ENCODE measurements at regions not wholly inside any gene's neighbourhood (a gene's known extent, or its start where the extent isn't known, plus 50 kb on each side); places are given as distances from the start of the nearest gene placed in this dataset.
"Not testable (repeated sequence)": the region's sequence is repeated elsewhere in the genome, so short reads cannot be mapped to it uniquely, and the experiment has no call there.

DNA sequence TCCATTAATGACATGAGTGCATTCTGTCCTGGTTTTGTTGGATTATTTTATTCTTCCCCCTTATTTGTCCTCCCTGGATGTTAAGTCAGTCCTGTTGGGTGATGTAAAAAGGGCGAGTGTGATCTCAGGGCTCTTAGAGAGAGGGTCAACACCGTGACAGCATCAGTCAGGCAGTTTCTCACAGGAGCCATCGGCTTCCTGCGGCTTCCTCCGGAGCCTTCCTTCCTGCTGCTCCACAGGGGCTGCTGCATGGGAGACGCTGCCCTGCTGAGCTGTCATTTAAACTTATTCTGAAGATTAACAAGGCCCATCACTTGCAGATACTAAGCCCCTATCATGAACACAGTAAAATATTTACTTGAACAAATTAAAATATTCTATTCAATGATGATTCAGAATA, 211.3 kb downstream of the SPATA31A1 start:
- DNase-seq (ENCODE audit: low spot score) = not testable (repeated sequence)

DNA sequence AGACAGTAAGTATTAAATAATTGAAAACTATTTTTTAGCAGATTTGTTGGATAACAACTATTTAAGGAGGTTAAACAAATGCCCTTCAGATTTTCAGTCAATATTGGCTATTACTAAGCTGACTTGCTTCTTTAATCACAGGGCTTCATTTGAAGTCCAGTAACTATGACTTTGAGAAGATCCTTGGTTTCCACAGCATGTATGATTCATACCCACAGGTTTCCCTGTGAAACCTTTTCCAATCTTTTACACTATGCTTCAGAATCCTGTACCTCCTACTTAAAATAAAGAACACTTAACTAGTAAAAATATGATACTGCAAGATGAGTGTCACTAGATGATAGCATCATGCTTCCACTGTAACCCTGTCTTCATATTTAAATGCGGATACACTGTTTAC, 211.9 kb downstream of the SPATA31A1 start:
- not testable (repeated sequence) for DNase-seq (ENCODE audit: low spot score)

DNA sequence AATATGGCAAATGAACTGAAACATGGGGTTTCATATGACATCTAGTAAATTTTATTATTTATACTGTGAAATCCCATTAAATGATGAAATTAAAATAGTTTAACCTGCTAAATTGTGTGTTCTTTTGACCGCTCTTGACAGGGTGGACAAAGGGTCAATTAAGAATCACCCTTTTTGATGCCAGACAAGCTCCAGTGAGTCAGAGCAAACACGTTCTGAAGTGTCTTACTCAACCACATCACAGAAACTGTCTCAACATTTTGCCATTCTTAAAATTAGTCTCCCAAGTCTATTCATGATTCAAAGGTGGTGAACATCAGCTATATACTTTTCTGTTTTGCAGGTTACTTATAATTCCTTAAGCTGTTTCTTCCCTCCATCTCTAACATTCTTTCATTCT, 213.4 kb downstream of the SPATA31A1 start:
- DNase-seq (ENCODE audit: low spot score) = not testable (repeated sequence)

DNA sequence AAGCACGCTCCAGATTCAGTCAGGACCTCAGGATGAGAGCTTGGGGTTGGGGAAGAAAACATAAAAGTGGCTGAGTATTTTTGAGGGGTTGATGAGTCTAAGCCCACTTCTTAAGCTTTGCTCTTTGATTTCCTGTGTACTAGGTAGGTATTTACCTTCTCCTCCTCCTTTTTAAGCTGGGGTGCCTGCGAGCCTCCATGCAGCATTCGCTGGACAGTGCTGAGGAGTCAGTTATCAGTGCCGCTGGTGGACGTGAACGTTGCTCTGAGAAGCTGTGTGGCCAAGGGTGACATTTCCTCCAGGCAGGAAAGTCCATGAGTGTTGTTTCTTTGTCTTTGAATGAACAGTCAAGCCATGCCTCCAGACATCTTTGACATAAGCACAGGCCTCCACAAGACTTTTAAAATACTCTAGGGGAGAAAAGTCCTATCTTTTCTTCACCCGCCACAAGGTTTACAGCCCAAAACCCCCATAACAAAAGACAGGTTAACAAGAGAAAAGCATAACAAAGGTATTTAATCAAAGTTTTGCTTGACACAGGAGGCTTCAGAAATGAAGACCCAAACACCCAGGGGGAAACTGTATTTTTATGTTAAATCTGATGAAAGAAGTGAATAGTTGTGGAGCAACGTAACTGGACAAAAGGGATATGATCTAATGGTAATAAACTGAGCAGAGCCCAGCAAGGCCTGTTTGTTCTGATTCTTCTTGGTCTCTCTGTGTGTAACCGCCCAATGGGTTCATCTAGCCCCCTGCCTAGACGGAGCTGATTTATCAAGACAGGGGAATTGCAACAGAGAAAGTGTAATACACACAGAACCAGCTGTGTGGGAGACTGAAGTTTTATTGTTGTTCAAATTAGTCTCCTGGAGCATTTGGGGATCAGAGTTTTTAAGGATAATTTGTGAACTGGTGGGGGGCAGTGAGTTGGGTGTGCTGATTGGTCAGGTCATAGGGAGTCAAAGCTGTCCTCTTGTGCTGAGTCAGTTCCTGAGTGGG, 217.9 kb downstream of the SPATA31A1 start:
- DNase-seq (ENCODE audit: low spot score) = not testable (repeated sequence)

DNA sequence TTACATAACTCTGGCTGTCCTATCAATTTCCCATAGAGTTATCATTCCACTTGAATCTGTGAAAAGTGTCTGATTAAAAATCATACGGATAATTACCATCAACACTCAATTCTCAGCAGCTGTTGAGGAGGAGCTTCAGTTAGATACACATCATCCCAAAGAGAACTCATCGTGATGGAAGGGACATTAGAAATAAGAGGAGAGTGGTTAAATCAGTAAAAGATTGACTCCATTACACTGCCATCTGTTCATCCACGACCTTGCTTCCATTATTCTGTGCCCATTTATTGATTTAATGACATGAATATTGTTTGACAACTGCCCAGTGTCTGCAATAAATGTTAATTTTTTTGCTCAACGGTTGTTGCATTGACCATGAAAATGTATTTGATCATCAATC, 223.5 kb downstream of the SPATA31A1 start:
- DNase-seq (ENCODE audit: low spot score) = not testable (repeated sequence)

DNA sequence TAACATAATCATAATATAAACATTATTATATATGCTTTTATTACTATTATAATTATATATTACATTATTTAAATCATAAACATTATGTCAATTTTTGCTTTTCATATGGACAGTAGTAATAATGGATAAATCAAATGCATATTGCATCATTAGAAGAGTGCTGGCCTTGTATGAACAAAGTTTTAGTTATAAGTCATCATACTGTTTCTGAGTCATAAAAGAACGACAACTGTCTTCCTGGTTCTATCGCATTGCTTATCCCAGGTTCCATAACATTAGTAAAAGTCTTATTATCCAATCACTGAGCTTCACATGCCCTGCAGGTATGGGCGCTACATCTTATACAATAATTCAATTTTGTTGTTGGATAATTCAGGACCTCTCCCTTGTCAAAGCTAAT, 225.8 kb downstream of the SPATA31A1 start:
- DNase-seq (ENCODE audit: low spot score) = not testable (repeated sequence)

DNA sequence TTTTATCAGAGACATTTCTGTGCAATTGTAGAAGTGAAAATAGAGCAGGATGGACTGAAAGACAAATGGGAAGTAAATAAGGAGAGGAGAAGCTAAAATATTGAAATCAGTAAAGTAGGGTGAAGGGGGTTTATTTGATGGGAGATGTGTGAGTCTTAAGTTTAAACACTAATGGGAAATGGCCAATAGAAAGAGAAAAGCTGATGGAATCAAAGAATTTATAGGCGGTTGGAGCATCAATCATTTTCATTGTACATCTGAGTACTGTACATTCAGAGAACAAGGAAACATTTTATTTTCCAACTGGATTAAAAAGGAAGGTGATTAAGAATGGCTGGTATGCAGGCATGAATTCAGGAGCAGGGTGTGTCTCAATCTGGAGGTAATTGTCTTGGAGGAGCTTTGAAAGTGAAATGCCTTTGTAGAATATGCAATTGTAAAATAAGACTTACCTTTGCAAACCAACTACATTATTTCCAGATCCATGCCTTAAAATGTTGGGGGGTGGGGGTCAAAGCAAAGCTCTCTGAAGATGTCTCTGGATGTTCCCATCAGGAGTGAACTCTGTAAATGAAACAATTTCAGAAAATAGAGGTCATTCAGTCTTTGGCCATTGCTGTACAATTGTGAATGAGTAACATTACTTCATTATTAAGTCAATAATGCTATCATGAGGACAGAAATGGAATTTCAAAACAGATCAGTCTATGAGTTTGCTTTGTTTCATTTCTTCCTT, 227.4 kb downstream of the SPATA31A1 start:
- not testable (repeated sequence) for DNase-seq (ENCODE audit: low spot score)

DNA sequence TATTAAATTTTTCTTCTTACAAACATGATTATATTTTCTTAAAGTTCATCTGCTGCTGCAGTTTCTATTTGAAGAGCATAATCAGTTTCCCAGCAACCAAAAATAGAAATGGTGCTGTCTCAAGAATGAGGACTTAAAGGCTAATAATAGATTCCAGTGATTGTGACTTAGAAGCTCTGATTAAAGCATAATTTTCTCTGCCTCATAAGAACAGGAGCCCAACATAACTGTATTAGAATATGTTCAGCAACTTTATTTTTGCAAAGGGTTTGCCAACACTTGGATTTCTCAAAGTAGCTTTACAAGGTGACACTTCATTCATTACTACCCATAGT, 227.9 kb downstream of the SPATA31A1 start:
- DNase-seq (ENCODE audit: low spot score) = not testable (repeated sequence)

DNA sequence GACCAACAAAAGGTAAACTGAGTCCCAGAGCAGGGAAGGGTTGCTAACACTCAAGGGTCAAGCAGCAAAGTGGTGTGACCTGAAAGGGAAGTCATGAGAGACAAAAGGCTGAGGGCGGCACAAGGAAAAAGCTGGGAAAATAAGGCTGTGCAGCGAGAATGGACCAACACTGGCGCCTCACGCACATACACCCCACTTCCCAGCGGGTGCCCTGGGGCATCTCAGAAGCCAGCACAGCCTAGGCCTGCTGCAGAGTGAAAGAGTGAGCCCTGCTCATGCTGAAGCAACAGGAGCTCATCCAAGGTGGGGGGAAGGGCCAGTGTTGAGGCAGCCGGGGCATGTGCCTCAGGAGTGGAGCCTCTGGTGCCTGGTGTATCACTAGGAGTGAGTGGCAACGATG, 229.8 kb downstream of the SPATA31A1 start:
- not testable (repeated sequence) for DNase-seq (ENCODE audit: low spot score)

DNA sequence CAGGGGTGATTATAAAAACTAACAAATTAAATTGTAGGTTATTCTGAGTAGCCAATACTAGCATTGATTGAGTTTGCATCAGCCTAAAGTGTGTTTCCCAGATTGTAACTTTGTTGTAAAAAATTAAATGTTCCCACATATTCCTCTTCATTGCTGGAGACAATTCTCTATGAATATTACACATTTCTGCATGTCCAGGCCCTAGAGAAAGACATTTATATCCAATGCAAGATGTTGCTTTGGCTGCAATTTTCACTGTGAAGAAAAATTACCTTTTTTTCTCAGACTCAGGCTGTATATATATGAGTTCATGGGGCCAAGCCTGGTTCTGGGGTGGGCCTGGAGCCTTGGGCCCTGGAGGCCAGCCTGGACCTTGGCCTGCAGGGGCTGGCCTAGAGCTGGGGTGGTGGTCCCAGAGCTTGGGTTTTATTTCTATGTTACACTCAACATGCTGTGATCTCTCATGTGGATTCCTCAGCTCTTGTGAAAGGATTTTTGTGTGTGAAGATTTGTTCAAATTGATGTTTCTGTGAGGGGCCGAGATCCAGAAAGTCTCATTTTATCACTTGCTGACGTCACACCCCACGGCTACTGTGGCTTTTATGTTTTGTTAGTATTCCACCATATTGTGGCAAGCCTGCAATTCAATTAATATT, 232.5 kb downstream of the SPATA31A1 start:
- peak; percentile 3 for DNase-seq (ENCODE audit: low spot score)

DNA sequence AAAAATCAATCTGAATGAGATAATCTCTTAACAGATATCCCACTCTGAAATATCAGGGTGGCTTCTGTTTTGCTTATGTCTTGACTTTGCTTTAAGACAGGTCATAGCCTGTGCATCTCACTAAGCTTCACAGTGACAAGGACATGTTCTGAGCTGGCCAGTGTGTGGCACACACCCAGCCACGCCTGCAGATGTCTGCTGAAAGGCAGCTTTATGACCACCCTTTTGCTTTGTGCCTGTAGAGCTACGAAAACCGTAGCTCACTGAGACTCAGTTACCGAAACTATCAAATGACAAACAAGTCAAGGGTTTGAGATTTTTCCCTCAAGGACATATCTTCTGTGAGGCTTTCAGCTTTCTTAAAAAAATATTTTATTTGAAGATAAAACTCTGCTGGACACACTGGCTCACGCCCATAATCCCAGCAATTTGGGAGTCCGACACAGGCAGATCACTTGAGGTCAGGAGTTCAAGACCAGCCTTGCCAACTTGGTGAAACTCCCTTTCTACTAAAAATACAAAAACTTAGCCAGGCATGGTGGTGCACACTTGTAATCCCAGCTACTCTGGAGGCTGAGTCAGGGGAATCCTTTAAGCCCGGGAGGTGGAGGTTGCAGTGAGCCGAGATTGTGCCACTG, 233.2 kb downstream of the SPATA31A1 start:
- DNase-seq (ENCODE audit: low spot score) = no peak

DNA sequence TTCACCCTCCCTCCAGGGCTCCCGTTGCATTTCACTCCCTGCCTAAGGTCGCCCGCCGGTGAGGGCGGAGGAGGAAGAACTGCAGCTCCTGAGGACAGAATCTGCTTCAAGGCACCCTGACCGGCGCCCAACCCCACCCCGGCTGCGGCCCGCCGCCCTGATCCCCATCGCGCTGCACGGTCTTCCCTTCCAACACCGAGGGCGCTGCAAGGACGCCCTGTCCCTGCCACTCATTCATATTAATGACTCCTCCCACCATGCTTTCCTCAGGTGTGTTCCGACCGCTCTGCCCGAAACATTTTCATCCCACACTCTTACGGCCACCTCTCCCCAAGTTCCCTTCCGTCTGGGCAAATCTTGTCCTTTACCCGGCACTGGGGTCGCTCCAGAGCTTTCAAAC, 248.6 kb downstream of the SPATA31A1 start:
- DNase-seq (ENCODE audit: low spot score) = not testable (repeated sequence)

DNA sequence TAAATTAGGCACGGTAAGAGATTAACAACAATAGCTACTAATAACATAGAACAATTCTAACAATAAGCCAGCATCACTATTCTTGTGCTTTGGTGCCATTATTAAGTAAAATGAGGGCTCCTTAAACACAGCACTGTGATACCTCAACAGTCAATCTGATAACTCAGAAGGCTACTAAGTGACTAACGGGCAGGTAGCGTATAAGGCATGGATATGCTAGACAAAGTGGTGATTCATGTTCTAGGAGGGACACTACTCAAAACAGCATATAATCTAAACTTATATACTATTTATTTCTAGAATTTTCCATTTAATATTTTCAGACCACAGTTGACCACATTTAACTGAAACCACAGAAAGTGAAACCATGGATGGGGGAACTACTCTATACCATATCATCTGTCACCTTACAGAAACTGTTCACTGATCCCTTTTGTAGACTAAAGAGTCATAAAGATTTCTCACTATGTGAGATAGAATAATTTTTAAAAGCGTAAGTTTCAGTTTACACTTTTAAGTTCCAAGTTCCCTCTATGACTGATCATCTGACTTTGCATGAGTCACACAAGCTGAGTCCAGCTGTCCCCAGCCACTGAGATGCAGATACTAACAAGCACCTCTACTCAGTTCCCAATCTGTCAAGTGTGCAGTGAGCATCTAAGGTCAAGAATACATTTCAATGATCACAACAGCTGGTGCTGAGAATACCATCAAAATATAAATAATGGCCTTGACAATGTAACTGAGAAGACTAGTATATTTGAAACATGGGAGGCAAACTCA, 256.2 kb downstream of the SPATA31A1 start:
- not testable (repeated sequence) for DNase-seq (ENCODE audit: low spot score)

DNA sequence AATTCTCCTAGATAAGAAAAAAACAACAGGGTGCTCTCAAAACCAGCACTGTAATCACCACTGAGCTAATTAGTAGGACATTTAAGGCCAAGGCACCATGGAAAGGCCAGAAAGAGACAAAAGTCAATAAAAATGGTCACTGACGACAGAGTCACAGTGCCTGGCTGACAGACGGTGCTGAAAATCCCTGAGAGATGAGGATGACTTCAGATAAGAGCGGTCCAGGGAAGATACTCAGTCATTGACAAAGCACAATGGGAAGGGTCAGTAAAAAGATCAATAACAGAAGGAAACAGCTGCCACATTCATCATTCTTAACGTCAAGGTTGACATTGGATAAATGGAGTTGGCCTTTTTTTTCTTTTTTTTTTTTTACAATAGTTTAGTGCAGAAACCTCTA, 261.0 kb downstream of the SPATA31A1 start:
- DNase-seq (ENCODE audit: low spot score) = not testable (repeated sequence)

DNA sequence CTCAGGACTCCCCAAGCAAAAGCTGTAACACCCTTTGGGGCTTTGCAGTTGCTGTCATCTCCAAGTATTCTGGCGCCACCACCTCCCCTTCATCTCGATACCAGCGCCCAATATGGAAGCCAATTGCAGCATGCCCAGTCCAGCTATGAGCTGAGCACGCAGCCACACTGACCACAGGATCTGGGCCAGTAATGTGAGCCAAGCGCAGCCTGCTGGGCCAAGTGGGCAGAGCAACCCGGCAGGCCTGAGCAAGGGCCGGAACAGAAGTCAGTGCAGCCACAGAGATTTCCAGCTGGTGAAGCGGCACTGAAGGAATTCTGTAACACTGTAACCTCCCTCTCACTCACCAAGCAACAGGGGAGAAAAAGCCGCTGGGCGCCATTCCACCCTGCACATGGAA, 268.6 kb downstream of the SPATA31A1 start:
- DNase-seq (ENCODE audit: low spot score) = not testable (repeated sequence)

DNA sequence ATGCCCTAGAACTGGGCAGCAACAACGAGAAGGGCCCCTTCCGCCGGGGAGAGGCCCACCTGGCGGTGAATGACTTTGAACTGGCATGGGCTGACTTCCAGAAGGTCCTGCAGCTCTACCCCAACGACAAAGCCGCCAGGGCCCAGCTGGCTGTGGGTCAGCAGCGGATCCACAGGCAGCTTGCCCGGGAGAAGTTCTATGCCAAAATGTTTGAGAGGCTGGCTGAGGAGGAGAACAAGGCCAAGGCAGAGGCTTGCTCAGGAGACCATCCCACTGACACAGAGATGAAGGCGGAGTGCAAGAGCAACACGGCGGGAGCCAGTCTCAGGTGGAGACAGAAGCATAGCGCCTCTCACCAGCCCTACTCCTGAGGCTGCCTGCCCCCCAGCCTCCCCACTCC, 276.6 kb downstream of the SPATA31A1 start:
- not testable (repeated sequence) for DNase-seq (ENCODE audit: low spot score)

DNA sequence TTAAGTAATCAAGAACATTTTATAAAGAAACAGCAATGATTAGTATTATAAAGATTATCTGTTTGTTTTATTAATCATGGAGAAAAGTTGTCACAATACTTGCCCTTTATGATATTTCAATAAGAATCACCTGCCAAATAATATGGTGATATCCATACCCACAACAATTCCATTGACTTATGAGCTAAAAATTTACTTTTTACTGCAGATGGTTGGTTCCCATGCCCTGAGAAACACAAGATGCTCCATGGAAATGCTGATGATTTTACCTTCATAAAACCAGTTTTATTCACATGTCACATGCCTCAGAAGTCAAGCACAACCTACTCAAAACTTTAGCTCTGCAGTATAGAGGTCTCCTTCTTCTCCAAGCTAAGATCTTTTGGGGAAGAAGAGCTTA, 293.6 kb downstream of the SPATA31A1 start:
- DNase-seq (ENCODE audit: low spot score) = not testable (repeated sequence)

DNA sequence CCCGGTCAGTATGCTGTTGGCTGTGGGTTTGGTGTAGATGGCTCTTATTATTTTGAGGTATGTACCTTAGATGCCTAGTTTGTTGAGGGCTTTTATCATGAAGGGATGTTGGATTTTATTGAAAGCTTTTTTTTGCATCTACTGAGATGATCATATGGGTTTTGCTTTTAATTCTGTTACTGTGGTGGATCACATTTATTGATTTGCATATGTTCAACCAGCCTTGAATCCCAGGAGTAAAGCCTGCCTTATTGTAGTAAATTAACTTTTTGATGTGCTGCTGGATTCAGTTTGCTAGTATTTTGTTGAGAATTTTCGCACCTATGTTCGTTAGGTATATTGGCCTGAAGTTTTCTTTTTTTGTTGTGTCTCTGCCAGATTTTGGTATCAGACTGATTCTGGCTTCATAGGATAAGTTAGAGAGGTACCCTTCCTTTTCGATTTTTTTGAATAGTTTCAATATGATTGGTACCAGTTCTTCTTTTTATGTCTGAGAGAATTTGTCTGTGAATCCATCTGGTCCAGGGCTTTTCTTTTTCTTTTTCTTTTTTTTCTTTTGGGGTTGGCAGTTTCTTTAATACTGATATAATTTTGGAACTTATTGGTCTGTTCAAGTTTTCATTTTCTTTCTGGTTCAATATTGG, 301.6 kb downstream of the SPATA31A1 start:
- not testable (repeated sequence) for DNase-seq (ENCODE audit: low spot score)

DNA sequence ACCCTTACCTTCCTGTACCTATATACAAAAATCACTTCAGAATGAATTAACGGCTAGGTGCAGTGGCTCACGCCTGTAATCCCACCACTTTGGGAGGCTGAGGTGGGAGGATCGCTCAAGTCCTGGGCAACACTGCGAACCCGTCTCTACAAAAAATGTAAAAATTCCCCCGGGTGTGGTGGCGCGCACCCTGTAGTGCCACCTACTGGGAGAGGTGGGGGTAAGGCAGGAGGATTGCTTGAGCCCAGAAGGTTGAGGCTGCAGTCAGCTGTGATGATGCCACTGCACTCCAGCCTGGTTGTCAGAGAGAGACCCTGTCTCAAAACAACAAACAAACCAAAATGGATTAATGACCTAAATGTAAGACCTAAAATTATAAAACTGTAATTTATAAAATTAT, 307.6 kb downstream of the SPATA31A1 start:
- not testable (repeated sequence) for DNase-seq (ENCODE audit: low spot score)

DNA sequence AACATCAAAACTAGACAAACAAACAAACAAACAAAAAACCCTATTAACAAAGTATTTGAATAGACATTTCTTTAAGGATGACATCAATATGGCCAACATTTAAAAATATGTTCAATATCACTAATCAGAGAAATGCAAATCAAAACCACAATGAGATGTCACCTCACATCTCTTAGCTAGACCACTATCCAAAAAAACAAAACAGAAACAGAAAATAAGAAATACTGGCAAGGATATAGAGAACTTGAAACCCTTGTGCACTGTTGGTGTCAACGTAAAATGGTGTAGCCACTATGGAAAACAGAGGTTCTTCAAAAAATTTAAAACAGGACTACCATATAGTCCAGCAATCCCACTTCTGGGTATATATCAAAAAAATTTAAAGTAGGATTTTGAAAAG, 308.2 kb downstream of the SPATA31A1 start:
- DNase-seq (ENCODE audit: low spot score) = not testable (repeated sequence)

DNA sequence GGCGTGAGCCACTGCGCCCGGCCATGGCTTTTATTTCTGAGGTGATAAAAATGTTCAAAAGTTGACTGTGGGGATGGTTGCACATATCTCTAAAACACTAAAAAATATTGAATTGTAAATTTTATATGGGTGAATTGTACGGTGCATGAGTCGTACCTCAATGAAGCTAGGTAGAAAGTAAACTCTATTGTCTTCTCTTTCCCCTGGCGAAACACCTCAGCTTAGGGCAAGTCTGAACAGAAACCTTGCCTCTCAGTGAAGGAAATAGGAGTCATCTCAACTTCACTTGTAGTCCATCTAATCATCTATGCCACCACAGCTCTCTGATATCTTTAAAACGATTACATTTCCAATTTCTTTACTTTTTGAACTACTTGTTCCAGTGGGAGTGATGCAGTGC, 309.6 kb downstream of the SPATA31A1 start:
- DNase-seq (ENCODE audit: low spot score) = not testable (repeated sequence)
